Neuronal stem cell (in vitro differentiated cells): ENCODE measurements at regions not wholly inside any gene's neighbourhood (a gene's known extent, or its start where the extent isn't known, plus 50 kb on each side); places are given as distances from the start of the nearest gene placed in this dataset.

Experiments
- DNase-seq: peaks from one replicate; pipeline ENCODE4 v3.0.0-alpha.2; 2013; ENCODE audit warnings: low spot score
- H2AFZ ChIP-seq: one replicate; pipeline ENCODE4 v1.6.1; 2013; ENCODE audit warnings: mild to moderate bottlenecking, low read length, inconsistent platforms
- H2AK5ac ChIP-seq: 2 replicates; pipeline ENCODE4 v1.6.1; 2013; ENCODE audit warnings: low read depth, mild to moderate bottlenecking, inconsistent platforms, low read length, moderate library complexity, mixed read lengths
- H2BK120ac ChIP-seq: 2 replicates; pipeline ENCODE4 v1.6.1; 2013; ENCODE audit warnings: low read depth, mild to moderate bottlenecking, inconsistent platforms, low read length, moderate library complexity, mixed read lengths
- H2BK12ac ChIP-seq: one replicate; pipeline ENCODE4 v1.6.1; 2013; ENCODE audit warnings: low read length, inconsistent platforms
- H2BK15ac ChIP-seq: 2 replicates; pipeline ENCODE4 v1.6.1; 2013; ENCODE audit warnings: mild to moderate bottlenecking, low read length, inconsistent platforms, mixed read lengths
- H2BK5ac ChIP-seq: one replicate; pipeline ENCODE4 v1.6.1; 2013; ENCODE audit warnings: inconsistent platforms, mild to moderate bottlenecking, low read length, moderate library complexity
- H3K14ac ChIP-seq: one replicate; pipeline ENCODE4 v1.6.1; 2013; ENCODE audit warnings: low read length, inconsistent platforms
- H3K18ac ChIP-seq: 2 replicates; pipeline ENCODE4 v1.6.1; 2013; ENCODE audit warnings: low read length, inconsistent platforms
- H3K23ac ChIP-seq: 2 replicates; pipeline ENCODE4 v1.6.1; 2013; ENCODE audit warnings: low read depth, mild to moderate bottlenecking, mixed read lengths, low read length, inconsistent platforms; ENCODE audit not compliant: poor library complexity
- H3K27ac ChIP-seq: replicated peaks from 3 replicates; pipeline ENCODE4 v1.5.1; 2013; ENCODE audit warnings: low read length, inconsistent platforms
- H3K27me3 ChIP-seq, 3 experiments: 2 replicates each; pipeline ENCODE4 v1.6.1; 2013; ENCODE audit warnings: low read length in 3 of 3, mild to moderate bottlenecking in 2 of 3, inconsistent platforms in 1 of 3, low read depth in 1 of 3, mixed read lengths in 1 of 3, moderate library complexity in 1 of 3; ENCODE audit not compliant: control insufficient read depth in 3 of 3, insufficient read depth in 3 of 3
- H3K36me3 ChIP-seq, 2 donors: replicated peaks in 1 of 2; 2 replicates each; pipeline ENCODE4 v1.6.1; 2013; ENCODE audit warnings: low read length in 2 of 2; ENCODE audit not compliant: control insufficient read depth in 2 of 2, insufficient read depth in 2 of 2
- H3K4ac ChIP-seq: 2 replicates; pipeline ENCODE4 v1.6.1; 2013; ENCODE audit warnings: inconsistent platforms, mild to moderate bottlenecking, low read length, moderate library complexity
- H3K4me1 ChIP-seq, 2 donors: 1 replicate in 1 of 2; 2 replicates in 1 of 2; pipeline ENCODE4 v1.6.1; 2013; ENCODE audit warnings: low read length in 2 of 2, low read depth in 1 of 2; ENCODE audit not compliant: control insufficient read depth in 2 of 2, insufficient read depth in 1 of 2
- H3K4me2 ChIP-seq: one replicate; pipeline ENCODE4 v1.6.1; 2013; ENCODE audit warnings: mild to moderate bottlenecking, low read length, inconsistent platforms; ENCODE audit not compliant: insufficient read depth, poor library complexity, severe bottlenecking
- H3K4me3 ChIP-seq, 2 donors: 2 replicates each; pipeline ENCODE4 v1.5.1; 2013; ENCODE audit warnings: low read length in 2 of 2, mild to moderate bottlenecking in 2 of 2, inconsistent platforms in 1 of 2, moderate library complexity in 1 of 2
- H3K79me1 ChIP-seq: one replicate; pipeline ENCODE4 v1.6.1; 2013; ENCODE audit warnings: low read depth, mild to moderate bottlenecking, inconsistent platforms, low read length, moderate library complexity
- H3K9ac ChIP-seq: one replicate; pipeline ENCODE4 v1.6.1; 2013; ENCODE audit warnings: mild to moderate bottlenecking, low read depth, low read length, inconsistent platforms; ENCODE audit not compliant: poor library complexity
- H3K9me3 ChIP-seq, 2 donors: replicated peaks in 1 of 2; 2 replicates each; pipeline versions ENCODE3 to v1.6.1; 2013; ENCODE audit warnings: low read length in 2 of 2, mild to moderate bottlenecking in 2 of 2, inconsistent platforms in 1 of 2, low read depth in 1 of 2, mixed read lengths in 1 of 2, moderate library complexity in 1 of 2; ENCODE audit not compliant: control insufficient read depth in 2 of 2, insufficient read depth in 1 of 2
- H4K8ac ChIP-seq: one replicate; pipeline ENCODE4 v1.6.1; 2013; ENCODE audit warnings: low read depth, mild to moderate bottlenecking, inconsistent platforms, low read length, moderate library complexity
- H4K91ac ChIP-seq: one replicate; pipeline ENCODE4 v1.6.1; 2013; ENCODE audit warnings: low read length, low read depth, mild to moderate bottlenecking, inconsistent platforms; ENCODE audit not compliant: poor library complexity
- WGBS, 2 donors: extraction: QIAGEN DNeasy Blood & Tissue Kit; methylation state at CpG; one replicate each; pipeline ENCODE4 v1.1.7; 2013; ENCODE audit warnings: missing lambda C conversion rate in 2 of 2, mixed read lengths in 1 of 2; ENCODE audit not compliant: insufficient read length in 2 of 2, insufficient replicate concordance in 1 of 2; ENCODE audit errors: extremely low coverage in 2 of 2; 5-methylcytosine and 5-hydroxymethylcytosine counted together

GRCh38 chr4:45410701-45411210 lies 684.4 kb upstream of the GNPDA2 start:
- no peak overlapping the region for H2AFZ ChIP-seq
- H3K14ac ChIP-seq = no peak overlapping the region
- no CpG with 5 or more reads among the region's 5 CpGs for WGBS, 2 donors
- H3K4me1 ChIP-seq = no peaks in the 10 kb centered on the region
- no peak overlapping the region for H2AK5ac ChIP-seq
- H2BK15ac ChIP-seq = no peak overlapping the region
- H3K23ac ChIP-seq = no peak overlapping the region
- H2BK12ac ChIP-seq = no peak overlapping the region
- no peak overlapping the region for H3K4ac ChIP-seq
- H4K91ac ChIP-seq = no peak overlapping the region
- no peaks in the 10 kb centered on the region for H3K9me3 ChIP-seq
- no peak overlapping the region for H2BK5ac ChIP-seq
- H3K9ac ChIP-seq = no peak overlapping the region
- H3K4me3 ChIP-seq = no peak overlapping the region
- H3K27ac ChIP-seq = no peak overlapping the region
- H3K27me3 ChIP-seq = no peaks in the 10 kb centered on the region
- H3K36me3 ChIP-seq = no peaks in the 10 kb centered on the region
- no peak overlapping the region for H3K4me2 ChIP-seq
- H3K79me1 ChIP-seq = no peaks in the 10 kb centered on the region
- no peak overlapping the region for H3K18ac ChIP-seq
- no peak for DNase-seq
- H4K8ac ChIP-seq = no peak overlapping the region
- H2BK120ac ChIP-seq = no peak overlapping the region

DNA sequence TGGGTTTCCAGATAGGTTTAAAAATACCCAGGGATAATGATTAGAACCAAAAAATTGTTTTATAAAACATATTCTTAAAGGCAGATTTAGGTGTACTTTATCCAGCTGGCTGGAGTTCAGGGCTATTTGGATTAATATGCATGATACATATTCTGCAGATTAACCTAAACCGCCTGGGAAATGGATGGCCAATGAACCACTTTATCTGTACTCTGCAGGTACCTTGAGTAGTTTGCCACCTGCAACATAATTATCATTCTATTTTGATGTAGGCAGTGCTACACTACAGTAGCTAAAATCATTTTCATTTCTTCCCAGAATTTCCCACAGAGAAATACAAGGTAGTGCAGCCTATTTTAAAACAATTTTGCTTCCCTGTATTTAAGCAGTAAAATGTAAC lies 683.2 kb upstream of the GNPDA2 start:
- Histone ChIP-seq H2BK120ac (no peak overlapping the region), H3K27me3 (no peaks in the 10 kb centered on the region), H3K4ac (no peak overlapping the region), H3K4me2 (no peak overlapping the region), H3K14ac (no peak overlapping the region), H4K8ac (no peak overlapping the region), H3K9ac (no peak overlapping the region), H3K27ac (no peak overlapping the region), H2AK5ac (no peak overlapping the region), H3K4me3 (no peak overlapping the region), H2BK5ac (no peak overlapping the region), H2BK12ac (no peak overlapping the region), H3K9me3 (no peaks in the 10 kb centered on the region), H4K91ac (no peak overlapping the region), H3K4me1 (no peaks in the 10 kb centered on the region), H2BK15ac (no peak overlapping the region), H2AFZ (no peak overlapping the region), H3K36me3 (no peaks in the 10 kb centered on the region), H3K79me1 (no peaks in the 10 kb centered on the region), H3K23ac (no peak overlapping the region), H3K18ac (no peak overlapping the region)
- no CpG with 5 or more reads among the region's 1 CpG for WGBS, 2 donors
- no peak for DNase-seq

- no peak overlapping the region for H2BK120ac ChIP-seq
- no peak overlapping the region for H2BK5ac ChIP-seq
- H3K14ac ChIP-seq = no peak overlapping the region
- no peak overlapping the region for H2BK12ac ChIP-seq
- no peaks in the 10 kb centered on the region for H3K4me1 ChIP-seq
- no peak overlapping the region for H2BK15ac ChIP-seq
- WGBS, 2 donors = no CpG with 5 or more reads among the region's 2 CpGs
- no peak overlapping the region for H3K4me2 ChIP-seq
- DNase-seq = no peak
- H2AFZ ChIP-seq = no peak overlapping the region
- no peak overlapping the region for H3K18ac ChIP-seq
- H3K9me3 ChIP-seq = no peaks in the 10 kb centered on the region
- H3K79me1 ChIP-seq = no peaks in the 10 kb centered on the region
- no peak overlapping the region for H2AK5ac ChIP-seq
- no peak overlapping the region for H4K91ac ChIP-seq
- no peak overlapping the region for H3K9ac ChIP-seq
- H3K27ac ChIP-seq = no peak overlapping the region
- no peak overlapping the region for H3K4me3 ChIP-seq
- no peak overlapping the region for H3K23ac ChIP-seq
- H3K36me3 ChIP-seq = no peaks in the 10 kb centered on the region
- H3K27me3 ChIP-seq = no peaks in the 10 kb centered on the region
- H4K8ac ChIP-seq = no peak overlapping the region
- H3K4ac ChIP-seq = no peak overlapping the region
Observed at GRCh38 chr4:45408996-45409395, 682.6 kb upstream of the GNPDA2 start.

- WGBS, 2 donors = no CpG with 5 or more reads among the region's 3 CpGs
- no peak overlapping the region for H2BK15ac ChIP-seq
- no peaks in the 10 kb centered on the region for H3K4me1 ChIP-seq
- H3K27ac ChIP-seq = no peak overlapping the region
- H3K4me3 ChIP-seq = no peak overlapping the region
- no peaks in the 10 kb centered on the region for H3K27me3 ChIP-seq
- no peak overlapping the region for H4K91ac ChIP-seq
- no peaks in the 10 kb centered on the region for H3K36me3 ChIP-seq
- H3K79me1 ChIP-seq = no peaks in the 10 kb centered on the region
- H3K23ac ChIP-seq = no peak overlapping the region
- DNase-seq = no peak
- H3K9ac ChIP-seq = no peak overlapping the region
- H2BK12ac ChIP-seq = no peak overlapping the region
- H2AFZ ChIP-seq = no peak overlapping the region
- H2AK5ac ChIP-seq = no peak overlapping the region
- no peak overlapping the region for H3K4me2 ChIP-seq
- no peak overlapping the region for H3K14ac ChIP-seq
- H4K8ac ChIP-seq = no peak overlapping the region
- no peaks in the 10 kb centered on the region for H3K9me3 ChIP-seq
- H3K4ac ChIP-seq = no peak overlapping the region
- H2BK5ac ChIP-seq = no peak overlapping the region
- no peak overlapping the region for H2BK120ac ChIP-seq
- no peak overlapping the region for H3K18ac ChIP-seq
Observed at GRCh38 chr4:45399116-45399515, 672.8 kb upstream of the GNPDA2 start.
